Stimulated activated CD8-positive, alpha-beta memory T cell treated with anti-CD3 and anti-CD28 coated beads, Interleukin-12 subunit alpha, Interleukin-12 subunit beta, amount 100 ng/mL, for 24 hours (primary cell): ENCODE measurements at regions not wholly inside any gene's neighbourhood (a gene's known extent, or its start where the extent isn't known, plus 50 kb on each side); places are given as distances from the start of the nearest gene placed in this dataset.
"Not testable (repeated sequence)": the region's sequence is repeated elsewhere in the genome, so short reads cannot be mapped to it uniquely, and the experiment has no call there.

Experiments used
- DNase-seq: peaks from one replicate; pipeline ENCODE4 v3.0.0-alpha.2; 2020; ENCODE audit errors: extremely low read depth

GRCh38 chr4:57331959-57332358, 221.8 kb upstream of the IGFBP7 start:
- no peak for DNase-seq

GRCh38 chr4:57329279-57329678, 219.1 kb upstream of the IGFBP7 start:
- DNase-seq = no peak

GRCh38 chr4:57324673-57325307, 214.6 kb upstream of the IGFBP7 start:
- no peak for DNase-seq

- DNase-seq = no peak
These were observed 210.7 kb upstream of the IGFBP7 start for GRCh38 chr4:57320849-57321248.

GRCh38 chr4:57320217-57320616, 210.0 kb upstream of the IGFBP7 start:
- no peak for DNase-seq

- no peak for DNase-seq
These were observed 208.5 kb upstream of the IGFBP7 start for GRCh38 chr4:57318703-57319102.

GRCh38 chr4:57314636-57315035, 204.5 kb upstream of the IGFBP7 start:
- no peak for DNase-seq

GRCh38 chr4:57312296-57312695, 202.1 kb upstream of the IGFBP7 start:
- no peak for DNase-seq

- DNase-seq = no peak
These were observed 199.5 kb upstream of the IGFBP7 start for GRCh38 chr4:57309658-57310057.

GRCh38 chr4:57308301-57308700, 198.1 kb upstream of the IGFBP7 start:
- DNase-seq = no peak

GRCh38 chr4:57305836-57306235, 195.7 kb upstream of the IGFBP7 start:
- no peak for DNase-seq

GRCh38 chr4:57303012-57303751, 193.0 kb upstream of the IGFBP7 start:
- no peak for DNase-seq

GRCh38 chr4:57300300-57300699, 190.1 kb upstream of the IGFBP7 start:
- DNase-seq = not testable (repeated sequence)

GRCh38 chr4:57291911-57292310, 181.7 kb upstream of the IGFBP7 start:
- no peak for DNase-seq

GRCh38 chr4:57287687-57288604, 177.8 kb upstream of the IGFBP7 start:
- no peak for DNase-seq

- DNase-seq = no peak
These were observed 172.7 kb upstream of the IGFBP7 start for GRCh38 chr4:57282933-57283310.

GRCh38 chr4:57280481-57280880, 170.3 kb upstream of the IGFBP7 start:
- no peak for DNase-seq

- DNase-seq = no peak
These were observed 168.6 kb upstream of the IGFBP7 start for GRCh38 chr4:57278780-57279179.

- no peak for DNase-seq
These were observed 163.9 kb upstream of the IGFBP7 start for GRCh38 chr4:57274082-57274481.

GRCh38 chr4:57270346-57270745, 160.2 kb upstream of the IGFBP7 start:
- no peak for DNase-seq

GRCh38 chr4:57265831-57266582, 155.8 kb upstream of the IGFBP7 start:
- no peak for DNase-seq

- DNase-seq = no peak
These were observed 144.6 kb upstream of the IGFBP7 start for GRCh38 chr4:57254754-57255153.
